ENCODE measurements at regions not wholly inside any gene's neighbourhood (a gene's known extent, or its start where the extent isn't known, plus 50 kb on each side); places are given as distances from the start of the nearest gene placed in this dataset.

DNA sequence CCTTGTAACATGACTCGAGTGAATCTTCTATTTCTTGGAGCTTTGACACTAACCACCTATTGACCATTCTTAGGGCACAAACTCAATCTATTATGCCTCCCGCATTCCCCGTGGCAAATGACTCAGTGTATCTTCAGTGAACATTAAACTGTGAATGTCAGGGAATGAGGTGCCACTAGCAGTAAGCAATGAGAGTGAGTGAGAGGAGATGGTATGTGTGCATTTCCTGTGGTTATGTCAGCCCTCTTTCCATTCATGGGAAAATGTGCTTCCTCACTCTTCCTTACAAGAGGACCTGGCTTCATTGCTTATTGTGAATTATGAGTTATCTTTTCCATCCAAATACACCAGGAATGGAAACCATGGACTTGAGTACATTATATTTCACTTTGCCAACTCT, 229.2 kb downstream of the EMP1 start:
- TF ChIP-seq POLR2A (IDR thresholded peaks at IDR 0.05; ENCODE audit: low read length) (no peak), GATA1 (IDR thresholded peaks at IDR 0.05; ENCODE audit: low read depth, low read length) (no peak)

Measured in erythroblast (primary cell).